Activated T-cell treated with anti-CD3 and anti-CD28 coated beads for 48 hours (primary cell): ENCODE measurements at regions not wholly inside any gene's neighbourhood (a gene's known extent, or its start where the extent isn't known, plus 50 kb on each side); places are given as distances from the start of the nearest gene placed in this dataset.

Experiments used
- DNase-seq: peaks from one replicate; pipeline ENCODE4 v3.0.0-alpha.2; 2020; ENCODE audit warnings: low read depth

- no peak for DNase-seq
These were observed 111.2 kb upstream of the RGMA start for GRCh38 chr15:93200081-93200836.

- DNase-seq, result no peak
These were observed 107.2 kb upstream of the RGMA start for GRCh38 chr15:93196135-93196670.

GRCh38 chr15:93195109-93195508 is 106.1 kb upstream of the RGMA start:
- no peak for DNase-seq

- DNase-seq, result no peak
These were observed 101.2 kb upstream of the RGMA start for GRCh38 chr15:93190238-93190637.

GRCh38 chr15:93189561-93189960 is 100.5 kb upstream of the RGMA start:
- DNase-seq, result no peak

- DNase-seq, result no peak
These were observed 99.2 kb upstream of the RGMA start for GRCh38 chr15:93188236-93188635.

- DNase-seq, result no peak
These were observed 96.8 kb upstream of the RGMA start for GRCh38 chr15:93185796-93186195.

- no peak for DNase-seq
These were observed 93.7 kb upstream of the RGMA start for GRCh38 chr15:93182703-93183205.

GRCh38 chr15:93180656-93181055 is 91.6 kb upstream of the RGMA start:
- no peak for DNase-seq

GRCh38 chr15:93180128-93180527 is 91.1 kb upstream of the RGMA start:
- no peak for DNase-seq

GRCh38 chr15:93179700-93180102 is 90.7 kb upstream of the RGMA start:
- DNase-seq, result no peak

- no peak for DNase-seq
These were observed 90.1 kb upstream of the RGMA start for GRCh38 chr15:93179072-93179471.

- no peak for DNase-seq
These were observed 89.4 kb upstream of the RGMA start for GRCh38 chr15:93178371-93178770.

GRCh38 chr15:93176065-93176464 is 87.1 kb upstream of the RGMA start:
- DNase-seq, result no peak

- no peak for DNase-seq
These were observed 85.8 kb upstream of the RGMA start for GRCh38 chr15:93174836-93175235.

- DNase-seq, result no peak
These were observed 84.4 kb upstream of the RGMA start for GRCh38 chr15:93173369-93173768.

GRCh38 chr15:93171476-93171875 is 82.5 kb upstream of the RGMA start:
- no peak for DNase-seq

- no peak for DNase-seq
These were observed 81.3 kb upstream of the RGMA start for GRCh38 chr15:93170329-93170728.

GRCh38 chr15:93168910-93169309 is 79.9 kb upstream of the RGMA start:
- no peak for DNase-seq

- no peak for DNase-seq
These were observed 78.3 kb upstream of the RGMA start for GRCh38 chr15:93167291-93167690.

- no peak for DNase-seq
These were observed 77.7 kb upstream of the RGMA start for GRCh38 chr15:93166675-93167074.

- DNase-seq, result no peak
These were observed 76.9 kb upstream of the RGMA start for GRCh38 chr15:93165734-93166470.

GRCh38 chr15:93164409-93164808 is 75.4 kb upstream of the RGMA start:
- peak; percentile 16 for DNase-seq
